ENCODE measurements at regions not wholly inside any gene's neighbourhood (a gene's known extent, or its start where the extent isn't known, plus 50 kb on each side); places are given as distances from the start of the nearest gene placed in this dataset.

- TF ChIP-seq, protein P1, sequence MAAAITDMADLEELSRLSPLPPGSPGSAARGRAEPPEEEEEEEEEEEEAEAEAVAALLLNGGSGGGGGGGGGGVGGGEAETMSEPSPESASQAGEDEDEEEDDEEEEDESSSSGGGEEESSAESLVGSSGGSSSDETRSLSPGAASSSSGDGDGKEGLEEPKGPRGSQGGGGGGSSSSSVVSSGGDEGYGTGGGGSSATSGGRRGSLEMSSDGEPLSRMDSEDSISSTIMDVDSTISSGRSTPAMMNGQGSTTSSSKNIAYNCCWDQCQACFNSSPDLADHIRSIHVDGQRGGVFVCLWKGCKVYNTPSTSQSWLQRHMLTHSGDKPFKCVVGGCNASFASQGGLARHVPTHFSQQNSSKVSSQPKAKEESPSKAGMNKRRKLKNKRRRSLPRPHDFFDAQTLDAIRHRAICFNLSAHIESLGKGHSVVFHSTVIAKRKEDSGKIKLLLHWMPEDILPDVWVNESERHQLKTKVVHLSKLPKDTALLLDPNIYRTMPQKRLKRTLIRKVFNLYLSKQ (tag by site-specific recombination; IDR thresholded peaks at IDR 0.05; ENCODE audit: borderline replicate concordance) = no peak
- TF ChIP-seq ZNF76 (tag by site-specific recombination; IDR thresholded peaks at IDR 0.05; ENCODE audit: borderline replicate concordance, low read depth) = no peak
- TF ChIP-seq, protein P2, sequence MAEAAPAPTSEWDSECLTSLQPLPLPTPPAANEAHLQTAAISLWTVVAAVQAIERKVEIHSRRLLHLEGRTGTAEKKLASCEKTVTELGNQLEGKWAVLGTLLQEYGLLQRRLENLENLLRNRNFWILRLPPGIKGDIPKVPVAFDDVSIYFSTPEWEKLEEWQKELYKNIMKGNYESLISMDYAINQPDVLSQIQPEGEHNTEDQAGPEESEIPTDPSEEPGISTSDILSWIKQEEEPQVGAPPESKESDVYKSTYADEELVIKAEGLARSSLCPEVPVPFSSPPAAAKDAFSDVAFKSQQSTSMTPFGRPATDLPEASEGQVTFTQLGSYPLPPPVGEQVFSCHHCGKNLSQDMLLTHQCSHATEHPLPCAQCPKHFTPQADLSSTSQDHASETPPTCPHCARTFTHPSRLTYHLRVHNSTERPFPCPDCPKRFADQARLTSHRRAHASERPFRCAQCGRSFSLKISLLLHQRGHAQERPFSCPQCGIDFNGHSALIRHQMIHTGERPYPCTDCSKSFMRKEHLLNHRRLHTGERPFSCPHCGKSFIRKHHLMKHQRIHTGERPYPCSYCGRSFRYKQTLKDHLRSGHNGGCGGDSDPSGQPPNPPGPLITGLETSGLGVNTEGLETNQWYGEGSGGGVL (tag by site-specific recombination; IDR thresholded peaks at IDR 0.05) = no peak
- TF ChIP-seq ZNF776 (tag by site-specific recombination; IDR thresholded peaks at IDR 0.05; ENCODE audit: borderline replicate concordance) = no peak
- TF ChIP-seq, protein P3, sequence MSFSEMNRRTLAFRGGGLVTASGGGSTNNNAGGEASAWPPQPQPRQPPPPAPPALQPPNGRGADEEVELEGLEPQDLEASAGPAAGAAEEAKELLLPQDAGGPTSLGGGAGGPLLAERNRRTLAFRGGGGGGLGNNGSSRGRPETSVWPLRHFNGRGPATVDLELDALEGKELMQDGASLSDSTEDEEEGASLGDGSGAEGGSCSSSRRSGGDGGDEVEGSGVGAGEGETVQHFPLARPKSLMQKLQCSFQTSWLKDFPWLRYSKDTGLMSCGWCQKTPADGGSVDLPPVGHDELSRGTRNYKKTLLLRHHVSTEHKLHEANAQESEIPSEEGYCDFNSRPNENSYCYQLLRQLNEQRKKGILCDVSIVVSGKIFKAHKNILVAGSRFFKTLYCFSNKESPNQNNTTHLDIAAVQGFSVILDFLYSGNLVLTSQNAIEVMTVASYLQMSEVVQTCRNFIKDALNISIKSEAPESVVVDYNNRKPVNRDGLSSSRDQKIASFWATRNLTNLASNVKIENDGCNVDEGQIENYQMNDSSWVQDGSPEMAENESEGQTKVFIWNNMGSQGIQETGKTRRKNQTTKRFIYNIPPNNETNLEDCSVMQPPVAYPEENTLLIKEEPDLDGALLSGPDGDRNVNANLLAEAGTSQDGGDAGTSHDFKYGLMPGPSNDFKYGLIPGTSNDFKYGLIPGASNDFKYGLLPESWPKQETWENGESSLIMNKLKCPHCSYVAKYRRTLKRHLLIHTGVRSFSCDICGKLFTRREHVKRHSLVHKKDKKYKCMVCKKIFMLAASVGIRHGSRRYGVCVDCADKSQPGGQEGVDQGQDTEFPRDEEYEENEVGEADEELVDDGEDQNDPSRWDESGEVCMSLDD (tag by site-specific recombination; IDR thresholded peaks at IDR 0.05) = no peak
- TF ChIP-seq ZNF488 (tag by site-specific recombination; IDR thresholded peaks at IDR 0.05) = no peak
- TF ChIP-seq MZF1 (tag by site-specific recombination; IDR thresholded peaks at IDR 0.05; ENCODE audit: borderline replicate concordance) = no peak
- TF ChIP-seq, protein P4, sequence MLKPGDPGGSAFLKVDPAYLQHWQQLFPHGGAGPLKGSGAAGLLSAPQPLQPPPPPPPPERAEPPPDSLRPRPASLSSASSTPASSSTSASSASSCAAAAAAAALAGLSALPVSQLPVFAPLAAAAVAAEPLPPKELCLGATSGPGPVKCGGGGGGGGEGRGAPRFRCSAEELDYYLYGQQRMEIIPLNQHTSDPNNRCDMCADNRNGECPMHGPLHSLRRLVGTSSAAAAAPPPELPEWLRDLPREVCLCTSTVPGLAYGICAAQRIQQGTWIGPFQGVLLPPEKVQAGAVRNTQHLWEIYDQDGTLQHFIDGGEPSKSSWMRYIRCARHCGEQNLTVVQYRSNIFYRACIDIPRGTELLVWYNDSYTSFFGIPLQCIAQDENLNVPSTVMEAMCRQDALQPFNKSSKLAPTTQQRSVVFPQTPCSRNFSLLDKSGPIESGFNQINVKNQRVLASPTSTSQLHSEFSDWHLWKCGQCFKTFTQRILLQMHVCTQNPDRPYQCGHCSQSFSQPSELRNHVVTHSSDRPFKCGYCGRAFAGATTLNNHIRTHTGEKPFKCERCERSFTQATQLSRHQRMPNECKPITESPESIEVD (tag by site-specific recombination; IDR thresholded peaks at IDR 0.05) = no peak
- no peak for TF ChIP-seq KLF7 (tag by site-specific recombination; IDR thresholded peaks at IDR 0.05; ENCODE audit: borderline replicate concordance)
- TF ChIP-seq ZNF19 (tag by site-specific recombination; IDR thresholded peaks at IDR 0.05; ENCODE audit: low read depth) = no peak
- TF ChIP-seq ZNF48 (tag by site-specific recombination; IDR thresholded peaks at IDR 0.05) = no peak
Measured at GRCh38 chr15:96670389-96670788, 339.9 kb downstream of the NR2F2 start (continued).

- no peaks in the 10 kb centered on the region for H3K36me3 ChIP-seq (ENCODE audit: control insufficient read depth in 2 of 2, insufficient read depth in 1 of 2, low read length in 2 of 2)
- no peak overlapping the region for H3K27ac ChIP-seq (ENCODE audit: extremely low read depth, low read depth, low read length)
- H3K4me3 ChIP-seq (ENCODE audit: low read depth, low read length) = no peak overlapping the region
- CTCF ChIA-PET = no interaction called here
- H3K9me3 ChIP-seq (ENCODE audit: control insufficient read depth, insufficient read depth, low read depth, low read length) = no peaks in the 10 kb centered on the region
- no peak for TF ChIP-seq ZNF324 (tag by site-specific recombination; IDR thresholded peaks at IDR 0.05)
- POLR2A ChIA-PET = no interaction called here
- no peaks in the 10 kb centered on the region for H3K4me1 ChIP-seq (ENCODE audit: control insufficient read depth, insufficient read depth, low read length)
Measured at GRCh38 chr15:96672629-96673028, 342.1 kb downstream of the NR2F2 start.

DNA sequence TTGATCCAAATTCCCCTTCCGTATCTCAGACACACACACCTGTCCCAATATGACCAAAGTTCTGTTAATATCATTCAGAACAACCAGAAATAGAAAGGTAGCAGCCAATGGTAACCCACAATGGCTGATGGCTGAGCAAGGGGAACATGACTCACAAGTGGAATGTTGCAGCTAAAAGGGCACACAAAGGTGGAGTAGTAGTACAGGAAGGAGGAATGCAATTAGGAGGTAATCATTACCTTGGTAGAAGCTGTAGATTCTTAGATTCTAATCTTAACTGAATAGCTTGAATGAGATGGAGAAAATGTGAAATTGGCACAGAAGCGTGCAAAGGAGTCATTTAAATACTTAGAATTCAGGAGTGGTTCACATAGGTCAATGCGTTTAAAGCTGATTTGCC, 347.9 kb downstream of the NR2F2 start:
- H3K9me3 ChIP-seq (ENCODE audit: control insufficient read depth, insufficient read depth, low read depth, low read length) = no peaks in the 10 kb centered on the region
- POLR2A ChIA-PET = no interaction called here
- no peak overlapping the region for H3K27ac ChIP-seq (ENCODE audit: extremely low read depth, low read depth, low read length)
- no peaks in the 10 kb centered on the region for H3K36me3 ChIP-seq (ENCODE audit: control insufficient read depth in 2 of 2, insufficient read depth in 1 of 2, low read length in 2 of 2)
- H3K4me3 ChIP-seq (ENCODE audit: low read depth, low read length) = no peak overlapping the region
- CTCF ChIA-PET = interaction anchor here (0.8 kb wide), 1 partner anchor 282 kb away, joined by 3 read pairs; no protein-coding TSS in a partner anchor
- no peaks in the 10 kb centered on the region for H3K4me1 ChIP-seq (ENCODE audit: control insufficient read depth, insufficient read depth, low read length)
- TF ChIP-seq ZNF37A (tag by site-specific recombination; IDR thresholded peaks at IDR 0.05) = no peak
- TF ChIP-seq ZNF155 (tag by site-specific recombination; IDR thresholded peaks at IDR 0.05) = no peak
- TF ChIP-seq GLIS2 (tag by site-specific recombination; IDR thresholded peaks at IDR 0.05) = no peak
- TF ChIP-seq ZNF423 (tag by site-specific recombination; IDR thresholded peaks at IDR 0.05) = no peak
- no peak for TF ChIP-seq ZNF518A (tag by site-specific recombination; conservative IDR thresholded peaks at IDR 0.05; ENCODE audit: low read depth)
- no peak for TF ChIP-seq ZNF596 (tag by site-specific recombination; IDR thresholded peaks at IDR 0.05)
- TF ChIP-seq ZSCAN30 (tag by site-specific recombination; IDR thresholded peaks at IDR 0.05) = no peak
- no peak for TF ChIP-seq ZNF785 (tag by site-specific recombination; IDR thresholded peaks at IDR 0.05)

All from HEK293 (cell line).